Gastroesophageal sphincter (tissue), 4 donors: ENCODE measurements at regions not wholly inside any gene's neighbourhood (a gene's known extent, or its start where the extent isn't known, plus 50 kb on each side); places are given as distances from the start of the nearest gene placed in this dataset.
A peak's percentile ranks its signal among the peaks of the same experiment; 100 is the strongest.

Experiments used
- ATAC-seq: fragments of 150-250 bp; one replicate; pipeline ENCODE4 v1.9.1; 2016; ENCODE audit warnings: mild to moderate bottlenecking, moderate library complexity
- H3K27ac ChIP-seq, 4 donors: fragments of 200-600 bp; sonication (generic) in 3 of 4; 1 replicate in 3 of 4; 2 replicates in 1 of 4; pipeline ENCODE4 v1.5.1; 2016 to 2019
- H3K27me3 ChIP-seq: fragments of 200-600 bp; sonication (generic); one replicate; pipeline ENCODE4 v1.5.1; 2019
- H3K36me3 ChIP-seq, 2 donors: fragments of 200-600 bp; sonication (generic); one replicate each; pipeline ENCODE4 v1.5.1; 2019; ENCODE audit warnings: control low read depth in 1 of 2
- H3K4me1 ChIP-seq, 3 donors: fragments of 200-600 bp; sonication (generic); 1 replicate in 2 of 3; 2 replicates in 1 of 3; pipeline ENCODE4 v1.5.1; 2016 to 2019; ENCODE audit warnings: control low read depth in 2 of 3
- H3K4me3 ChIP-seq, 2 donors: fragments of 200-600 bp; sonication (generic); one replicate each; pipeline ENCODE4 v1.5.1; 2019; ENCODE audit warnings: mild to moderate bottlenecking in 1 of 2, moderate library complexity in 1 of 2
- H3K9me3 ChIP-seq, 3 donors: fragments of 200-600 bp; sonication (generic); one replicate each; pipeline ENCODE4 v1.5.1; 2017 to 2019; ENCODE audit warnings: control low read depth in 2 of 3
- CTCF ChIP-seq, 4 experiments: fragments of 200-600 bp in 2 of 4; fragments of 450-650 bp in 2 of 4; sonication (generic) in 1 of 4; IDR thresholded peaks; one replicate each; pipeline ENCODE4 v1.5.1; 2017 to 2019; ENCODE audit warnings: antibody characterized with exemption in 4 of 4, mild to moderate bottlenecking in 2 of 4, moderate library complexity in 2 of 4
- EP300 ChIP-seq: sonication (generic); formaldehyde crosslinking; IDR thresholded peaks from one replicate; pipeline ENCODE4 v1.6.1; 2017; ENCODE audit warnings: antibody characterized with exemption, mild to moderate bottlenecking
- POLR2A ChIP-seq, 2 donors: fragments of 450-650 bp; IDR thresholded peaks; one replicate each; pipeline ENCODE4 v1.6.1; 2017; ENCODE audit warnings: antibody characterized with exemption in 2 of 2, mild to moderate bottlenecking in 2 of 2, moderate library complexity in 1 of 2
- POLR2AphosphoS5 ChIP-seq: sonication (generic); formaldehyde crosslinking; IDR thresholded peaks from one replicate; pipeline ENCODE4 v1.6.1; 2017; ENCODE audit warnings: antibody characterized with exemption
- WGBS, 2 donors: methylation state at CpG; one replicate each; pipeline ENCODE4 v1.1.5; 2018; ENCODE audit warnings: low coverage in 1 of 2; 5-methylcytosine and 5-hydroxymethylcytosine counted together

- H3K9me3 ChIP-seq: no peaks in the 10 kb centered on the region
- TF ChIP-seq POLR2AphosphoS5 (no peak), POLR2A (IDR thresholded peaks at IDR 0.05) (no peak), EP300 (no peak), CTCF (IDR thresholded peaks at IDR 0.05) (no peak)
- H3K27me3 ChIP-seq: no peaks in the 10 kb centered on the region
- no peak overlapping the region for H3K4me3 ChIP-seq
- whole genome bisulfite sequencing, 2 donors: 67 to 71% methylated on average over 4 to 5 of the region's 5 CpGs
- no peaks in the 10 kb centered on the region for H3K36me3 ChIP-seq
- no peak overlapping the region for H3K27ac ChIP-seq
- H3K4me1 ChIP-seq: no peaks in the 10 kb centered on the region
- ATAC-seq: no peak
Measured at GRCh38 chr20:54284928-54285704, 77.2 kb downstream of the PFDN4 start.

- no peak overlapping the region for H3K4me3 ChIP-seq
- H3K4me1 ChIP-seq: peaks cover 0 to 17% (median 0%) of the 10 kb centered on the region in 3 donors
- ATAC-seq: no peak
- TF ChIP-seq EP300: no peak
- TF ChIP-seq POLR2A (IDR thresholded peaks at IDR 0.05): no peak
- TF ChIP-seq POLR2AphosphoS5: no peak
- no peak for TF ChIP-seq CTCF (IDR thresholded peaks at IDR 0.05)
- no peaks in the 10 kb centered on the region for H3K36me3 ChIP-seq
- no peaks in the 10 kb centered on the region for H3K27me3 ChIP-seq
- no peak overlapping the region for H3K27ac ChIP-seq
- H3K9me3 ChIP-seq: no peaks in the 10 kb centered on the region
- WGBS, 2 donors: 91 to 96% methylated on average over 3 to 6 of the region's 6 CpGs
Measured at GRCh38 chr20:54290636-54291035, 82.7 kb downstream of the PFDN4 start.

GRCh38 chr20:54291339-54292010 is 83.6 kb downstream of the PFDN4 start:
- Histone ChIP-seq H3K4me1 (peaks cover 0 to 17% (median 0%) of the 10 kb centered on the region in 3 donors), H3K9me3 (no peaks in the 10 kb centered on the region), H3K27me3 (no peaks in the 10 kb centered on the region), H3K27ac (no peak overlapping the region), H3K4me3 (no peak overlapping the region), H3K36me3 (no peaks in the 10 kb centered on the region)
- TF ChIP-seq POLR2A (IDR thresholded peaks at IDR 0.05) (no peak), EP300 (no peak), CTCF (IDR thresholded peaks at IDR 0.05) (no peak), POLR2AphosphoS5 (no peak)
- 60 to 73% methylated on average over 2 of the region's 3 CpGs for WGBS, 2 donors
- no peak for ATAC-seq

- Histone ChIP-seq H3K4me3 (no peak overlapping the region), H3K4me1 (peaks cover 0 to 17% (median 0%) of the 10 kb centered on the region in 3 donors), H3K27me3 (no peaks in the 10 kb centered on the region), H3K9me3 (no peaks in the 10 kb centered on the region), H3K36me3 (no peaks in the 10 kb centered on the region), H3K27ac (no peak overlapping the region)
- no peak for TF ChIP-seq POLR2A (IDR thresholded peaks at IDR 0.05)
- no peak for TF ChIP-seq CTCF (IDR thresholded peaks at IDR 0.05)
- no peak for TF ChIP-seq POLR2AphosphoS5
- TF ChIP-seq EP300: no peak
- 62 to 70% methylated on average over 2 to 3 of the region's 3 CpGs for WGBS, 2 donors
- ATAC-seq: no peak
Measured at GRCh38 chr20:54292185-54292584, 84.3 kb downstream of the PFDN4 start.

GRCh38 chr20:54293526-54293925 is 85.6 kb downstream of the PFDN4 start:
- H3K27ac ChIP-seq: no peak overlapping the region
- ATAC-seq: no peak

More at GRCh38 chr20:54293526-54293925, 85.6 kb downstream of the PFDN4 start:
- no peaks in the 10 kb centered on the region for H3K36me3 ChIP-seq
- no peak overlapping the region for H3K4me3 ChIP-seq
- WGBS, 2 donors: 10 to 17% methylated on average over 2 of the region's 2 CpGs
- peaks cover 0 to 17% (median 0%) of the 10 kb centered on the region in 3 donors for H3K4me1 ChIP-seq
- H3K27me3 ChIP-seq: no peaks in the 10 kb centered on the region
- TF ChIP-seq EP300 (no peak), POLR2AphosphoS5 (peak; percentile 12)
- H3K9me3 ChIP-seq: no peaks in the 10 kb centered on the region
